PC-9 (cell line): ENCODE measurements at regions not wholly inside any gene's neighbourhood (a gene's known extent, or its start where the extent isn't known, plus 50 kb on each side); places are given as distances from the start of the nearest gene placed in this dataset.

ENCODE experiments used
- CTCF ChIP-seq: fragments of 200-600 bp; sonication (generic); conservative IDR thresholded peaks from 2 replicates; pipeline ENCODE4 v1.6.1; 2017; ENCODE audit warnings: mixed run types, antibody characterized with exemption, mild to moderate bottlenecking, moderate library complexity
- EZH2 ChIP-seq: fragments of 200-600 bp; sonication (generic); IDR thresholded peaks from 2 replicates; pipeline ENCODE4 v1.8.0; 2017; ENCODE audit warnings: antibody characterized with exemption, low read depth

- TF ChIP-seq CTCF: no peak
- no peak for TF ChIP-seq EZH2
Observed at GRCh38 chr4:31124008-31124585, 403.9 kb downstream of the PCDH7 start.
